Fibroblast of gingiva (primary cell): ENCODE measurements at regions not wholly inside any gene's neighbourhood (a gene's known extent, or its start where the extent isn't known, plus 50 kb on each side); places are given as distances from the start of the nearest gene placed in this dataset.
"Not testable (repeated sequence)": the region's sequence is repeated elsewhere in the genome, so short reads cannot be mapped to it uniquely, and the experiment has no call there.

ENCODE experiments used
- DNase-seq: peaks from one replicate; pipeline ENCODE4 v3.0.0-alpha.2; 2011; ENCODE audit warnings: low read depth

GRCh38 chr6:67878216-67878615 lies 756.9 kb upstream of the ADGRB3 start:
- DNase-seq, result not testable (repeated sequence)

- no peak for DNase-seq
Observed at GRCh38 chr6:67877288-67877687, 757.8 kb upstream of the ADGRB3 start.

- DNase-seq, result no peak
Observed at GRCh38 chr6:67875877-67876383, 759.2 kb upstream of the ADGRB3 start.

- peak; percentile 18 for DNase-seq
Observed at GRCh38 chr6:67870321-67870720, 764.8 kb upstream of the ADGRB3 start.

- DNase-seq, result no peak
Observed at GRCh38 chr6:67863346-67863745, 771.7 kb upstream of the ADGRB3 start.

GRCh38 chr6:67854098-67854497 lies 781.0 kb upstream of the ADGRB3 start:
- no peak for DNase-seq

- DNase-seq, result no peak
Observed at GRCh38 chr6:67839818-67840217, 795.3 kb upstream of the ADGRB3 start.

- DNase-seq, result no peak
Observed at GRCh38 chr6:67825201-67825895, 809.7 kb upstream of the ADGRB3 start.

- DNase-seq, result no peak
Observed at GRCh38 chr6:67818322-67818721, 816.8 kb upstream of the ADGRB3 start.

GRCh38 chr6:67815623-67816022 lies 819.5 kb upstream of the ADGRB3 start:
- no peak for DNase-seq

- no peak for DNase-seq
Observed at GRCh38 chr6:67814262-67814661, 820.8 kb upstream of the ADGRB3 start.

- DNase-seq, result no peak
Observed at GRCh38 chr6:67812693-67813092, 822.4 kb upstream of the ADGRB3 start.

GRCh38 chr6:67812125-67812524 lies 823.0 kb upstream of the ADGRB3 start:
- DNase-seq, result no peak

GRCh38 chr6:67811239-67812037 lies 823.6 kb upstream of the ADGRB3 start:
- DNase-seq, result no peak

- DNase-seq, result not testable (repeated sequence)
Observed at GRCh38 chr6:67804808-67805207, 830.3 kb upstream of the ADGRB3 start.

GRCh38 chr6:67802771-67803170 lies 832.3 kb upstream of the ADGRB3 start:
- no peak for DNase-seq

GRCh38 chr6:67792996-67793395 lies 842.1 kb upstream of the ADGRB3 start:
- DNase-seq, result no peak

- DNase-seq, result no peak
Observed at GRCh38 chr6:67790569-67790968, 844.5 kb upstream of the ADGRB3 start.

GRCh38 chr6:67787119-67787518 lies 848.0 kb upstream of the ADGRB3 start:
- DNase-seq, result not testable (repeated sequence)

GRCh38 chr6:67779876-67780275 lies 855.2 kb upstream of the ADGRB3 start:
- DNase-seq, result no peak

GRCh38 chr6:67775333-67775732 lies 859.7 kb upstream of the ADGRB3 start:
- DNase-seq, result no peak

GRCh38 chr6:67768972-67769371 lies 866.1 kb upstream of the ADGRB3 start:
- no peak for DNase-seq
